OCI-LY1 (cell line): ENCODE measurements at regions not wholly inside any gene's neighbourhood (a gene's known extent, or its start where the extent isn't known, plus 50 kb on each side); places are given as distances from the start of the nearest gene placed in this dataset.

Experiments used
- H2AFZ ChIP-seq: fragments of 200-600 bp; sonication (generic), shearing (Covaris generic); 2 replicates; pipeline ENCODE4 v1.6.0; 2014; ENCODE audit warnings: antibody characterized with exemption, mild to moderate bottlenecking, low read length
- H3F3A ChIP-seq: fragments of 200-600 bp; sonication (generic), shearing (Covaris generic); 2 replicates; pipeline ENCODE4 v1.6.0; 2014; ENCODE audit warnings: mild to moderate bottlenecking, antibody characterized with exemption, low read length, moderate library complexity; ENCODE audit not compliant: insufficient read depth
- H3K27ac ChIP-seq: fragments of 200-600 bp; sonication (generic); 2 replicates; pipeline ENCODE4 v1.5.1; 2014; ENCODE audit warnings: low read length, mixed run types, mild to moderate bottlenecking, low read depth; ENCODE audit not compliant: poor library complexity, severe bottlenecking
- H3K27me3 ChIP-seq: fragments of 200-600 bp; sonication (generic); 2 replicates; pipeline ENCODE4 v1.6.0; 2014; ENCODE audit warnings: antibody characterized with exemption, mild to moderate bottlenecking, low read length, moderate library complexity; ENCODE audit not compliant: insufficient read depth
- H3K36me3 ChIP-seq: fragments of 200-600 bp; sonication (generic); 2 replicates; pipeline ENCODE4 v1.6.1; 2014; ENCODE audit warnings: mild to moderate bottlenecking, antibody characterized with exemption, low read length, moderate library complexity, mixed read lengths; ENCODE audit not compliant: insufficient read depth
- H3K4me1 ChIP-seq: fragments of 200-600 bp; sonication (generic); 2 replicates; pipeline ENCODE4 v1.5.1; 2014; ENCODE audit warnings: mild to moderate bottlenecking, low read length, moderate library complexity; ENCODE audit not compliant: insufficient read depth, severe bottlenecking
- H3K4me2 ChIP-seq: fragments of 200-600 bp; sonication (generic), shearing (Covaris generic); 2 replicates; pipeline ENCODE4 v1.6.1; 2014; ENCODE audit warnings: low read length
- H3K4me3 ChIP-seq: fragments of 200-600 bp; sonication (generic); 2 replicates; pipeline ENCODE4 v1.5.1; 2014; ENCODE audit warnings: low read length, low read depth, mild to moderate bottlenecking, mixed read lengths; ENCODE audit not compliant: poor library complexity, severe bottlenecking
- H3K79me2 ChIP-seq: fragments of 200-600 bp; shearing (Covaris generic); 2 replicates; pipeline ENCODE4 v1.6.1; 2016; ENCODE audit warnings: mixed run types, low read length, mixed read lengths; ENCODE audit not compliant: insufficient read depth
- H3K9ac ChIP-seq: fragments of 200-600 bp; sonication (generic), shearing (Covaris generic); 2 replicates; pipeline ENCODE4 v1.6.1; 2014; ENCODE audit warnings: mild to moderate bottlenecking, low read length, mixed read lengths
- H3K9me2 ChIP-seq: fragments of 200-600 bp; sonication (generic), shearing (Covaris generic); 2 replicates; pipeline ENCODE4 v1.6.1; 2014; ENCODE audit warnings: low read depth, mild to moderate bottlenecking, low read length, mixed read lengths
- H3K9me3 ChIP-seq: fragments of 200-600 bp; shearing (Covaris generic); 2 replicates; pipeline ENCODE4 v1.6.1; 2014; ENCODE audit warnings: low read length, mixed read lengths
- H4K20me1 ChIP-seq: fragments of 200-600 bp; sonication (generic), shearing (Covaris generic); 2 replicates; pipeline ENCODE4 v1.6.0; 2016; ENCODE audit warnings: mild to moderate bottlenecking, low read length; ENCODE audit not compliant: insufficient read depth
- EZH2 ChIP-seq: fragments of 200-600 bp; sonication (generic), shearing (Covaris generic); IDR thresholded peaks from 2 replicates; pipeline ENCODE4 v1.8.0; 2017; ENCODE audit warnings: borderline replicate concordance, mixed run types, mild to moderate bottlenecking, antibody characterized with exemption, low read length, moderate library complexity, mixed read lengths
- TF ChIP-seq, protein P1 (sequence below): fragments of 200-600 bp; sonication (generic), shearing (Covaris generic); IDR thresholded peaks from 2 replicates; pipeline ENCODE4 v1.5.1; 2017; ENCODE audit warnings: mild to moderate bottlenecking, antibody characterized with exemption, low read length, moderate library complexity, mixed read lengths

DNA sequence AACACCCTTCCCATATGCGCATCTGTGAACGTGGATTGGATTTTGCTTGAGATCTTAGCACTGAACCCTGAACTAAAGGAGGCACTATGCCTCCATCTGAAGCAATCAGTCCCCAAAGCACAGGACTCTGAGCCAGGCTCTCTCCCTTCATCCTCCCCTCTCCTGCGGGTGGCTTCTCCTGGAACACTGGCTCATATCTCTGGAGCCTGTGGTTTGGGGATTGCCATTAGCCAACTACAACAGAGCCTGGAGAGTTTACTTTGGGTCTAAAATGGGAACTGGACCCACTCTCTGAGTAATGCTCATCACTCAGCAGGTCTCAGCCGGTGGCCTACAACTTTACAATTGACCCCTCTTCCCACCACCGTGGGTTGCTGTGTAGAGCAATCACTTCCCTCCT, 190.8 kb upstream of the HES1 start:
- Histone ChIP-seq H3K27me3 (0 out of 2 replicates have a peak, but pooled peaks cover 10% of the 10 kb centered on the region), H4K20me1 (no peaks in the 10 kb centered on the region), H3K79me2 (no peaks in the 10 kb centered on the region), H3K9me2 (no peaks in the 10 kb centered on the region), H3F3A (no peaks in the 10 kb centered on the region), H3K9me3 (no peaks in the 10 kb centered on the region), H3K9ac (no peak overlapping the region), H3K27ac (no peak overlapping the region), H3K4me3 (no peak overlapping the region), H3K4me2 (no peak overlapping the region), H3K4me1 (no peaks in the 10 kb centered on the region), H3K36me3 (no peaks in the 10 kb centered on the region), H2AFZ (no peak overlapping the region)
- TF ChIP-seq, protein P1, sequence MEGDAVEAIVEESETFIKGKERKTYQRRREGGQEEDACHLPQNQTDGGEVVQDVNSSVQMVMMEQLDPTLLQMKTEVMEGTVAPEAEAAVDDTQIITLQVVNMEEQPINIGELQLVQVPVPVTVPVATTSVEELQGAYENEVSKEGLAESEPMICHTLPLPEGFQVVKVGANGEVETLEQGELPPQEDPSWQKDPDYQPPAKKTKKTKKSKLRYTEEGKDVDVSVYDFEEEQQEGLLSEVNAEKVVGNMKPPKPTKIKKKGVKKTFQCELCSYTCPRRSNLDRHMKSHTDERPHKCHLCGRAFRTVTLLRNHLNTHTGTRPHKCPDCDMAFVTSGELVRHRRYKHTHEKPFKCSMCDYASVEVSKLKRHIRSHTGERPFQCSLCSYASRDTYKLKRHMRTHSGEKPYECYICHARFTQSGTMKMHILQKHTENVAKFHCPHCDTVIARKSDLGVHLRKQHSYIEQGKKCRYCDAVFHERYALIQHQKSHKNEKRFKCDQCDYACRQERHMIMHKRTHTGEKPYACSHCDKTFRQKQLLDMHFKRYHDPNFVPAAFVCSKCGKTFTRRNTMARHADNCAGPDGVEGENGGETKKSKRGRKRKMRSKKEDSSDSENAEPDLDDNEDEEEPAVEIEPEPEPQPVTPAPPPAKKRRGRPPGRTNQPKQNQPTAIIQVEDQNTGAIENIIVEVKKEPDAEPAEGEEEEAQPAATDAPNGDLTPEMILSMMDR = no peak
- no peak for TF ChIP-seq EZH2

DNA sequence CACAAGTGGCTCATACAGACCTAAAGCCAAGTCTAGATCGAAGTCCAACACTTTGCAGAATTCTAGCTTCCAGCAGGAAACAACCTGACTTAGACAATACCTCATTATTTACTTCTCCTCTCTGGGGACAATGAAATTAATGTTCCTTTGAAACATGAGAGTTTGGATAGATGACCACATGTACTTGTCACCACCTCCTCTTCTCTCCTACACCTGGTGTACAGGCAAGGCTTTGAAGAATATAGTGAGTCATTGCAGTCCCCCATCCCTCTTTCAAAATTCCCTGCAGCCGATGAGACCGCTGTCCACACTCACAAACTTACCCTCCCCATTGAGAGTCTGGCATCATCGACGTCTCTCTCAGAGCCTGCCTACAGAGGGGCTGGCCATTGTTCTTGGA, 189.0 kb upstream of the HES1 start:
- Histone ChIP-seq H4K20me1 (no peaks in the 10 kb centered on the region), H3K27ac (no peak overlapping the region), H3F3A (no peaks in the 10 kb centered on the region), H3K36me3 (no peaks in the 10 kb centered on the region), H3K4me3 (no peak overlapping the region), H3K9me3 (no peaks in the 10 kb centered on the region), H2AFZ (no peak overlapping the region), H3K9me2 (no peaks in the 10 kb centered on the region), H3K79me2 (no peaks in the 10 kb centered on the region), H3K9ac (no peak overlapping the region), H3K27me3 (0 out of 2 replicates have a peak, but pooled peaks cover 10% of the 10 kb centered on the region), H3K4me1 (no peaks in the 10 kb centered on the region), H3K4me2 (no peak overlapping the region)
- TF ChIP-seq, protein P1 = no peak

DNA sequence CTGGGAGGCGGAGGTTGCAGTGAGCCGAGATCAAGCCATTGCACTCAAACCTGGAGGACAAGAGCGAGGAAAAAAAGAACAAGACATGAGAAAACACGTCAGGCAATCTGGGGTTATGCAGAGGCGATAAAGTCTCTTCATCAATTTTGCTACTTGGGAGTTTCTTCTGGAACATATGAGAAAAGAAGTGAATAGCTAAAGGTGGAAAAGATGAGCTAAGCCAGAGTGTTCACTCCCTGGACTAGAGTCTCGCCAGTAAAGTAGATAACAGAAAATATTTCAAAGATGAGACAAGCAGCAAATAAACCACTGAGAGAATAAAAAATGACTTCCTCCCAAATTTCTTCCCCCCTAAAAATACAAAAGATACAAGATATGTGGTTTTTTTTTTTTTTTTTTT, 188.4 kb upstream of the HES1 start:
- H4K20me1 ChIP-seq = no peaks in the 10 kb centered on the region
- H3K27me3 ChIP-seq = 0 out of 2 replicates have a peak, but pooled peaks cover 10% of the 10 kb centered on the region
- H3K36me3 ChIP-seq = no peaks in the 10 kb centered on the region
- H2AFZ ChIP-seq = no peak overlapping the region
- H3F3A ChIP-seq = no peaks in the 10 kb centered on the region
- H3K9me2 ChIP-seq = no peaks in the 10 kb centered on the region
- H3K4me1 ChIP-seq = no peaks in the 10 kb centered on the region
- H3K9ac ChIP-seq = no peak overlapping the region
- TF ChIP-seq EZH2 = no peak
- TF ChIP-seq, protein P1 = no peak
- no peak overlapping the region for H3K4me3 ChIP-seq
- no peaks in the 10 kb centered on the region for H3K9me3 ChIP-seq
- H3K4me2 ChIP-seq = no peak overlapping the region
- no peaks in the 10 kb centered on the region for H3K79me2 ChIP-seq
- no peak overlapping the region for H3K27ac ChIP-seq
